ENCODE measurements at regions not wholly inside any gene's neighbourhood (a gene's known extent, or its start where the extent isn't known, plus 50 kb on each side); places are given as distances from the start of the nearest gene placed in this dataset.

GRCh38 chr6:9621276-9621675 is 793.6 kb downstream of the TFAP2A start:
- Histone ChIP-seq H3K36me3 (no peaks in the 10 kb centered on the region), H3K27me3 (no peaks in the 10 kb centered on the region), H3K4me3 (no peak overlapping the region), H3K9me3 (no peaks in the 10 kb centered on the region), H3K4me1 (no peaks in the 10 kb centered on the region), H3K27ac (no peak overlapping the region)
- DNase-seq (no peak), ATAC-seq (no peak)
- intact Hi-C loops (cut with DNase I) = no loop called here
- TF ChIP-seq, protein P1, sequence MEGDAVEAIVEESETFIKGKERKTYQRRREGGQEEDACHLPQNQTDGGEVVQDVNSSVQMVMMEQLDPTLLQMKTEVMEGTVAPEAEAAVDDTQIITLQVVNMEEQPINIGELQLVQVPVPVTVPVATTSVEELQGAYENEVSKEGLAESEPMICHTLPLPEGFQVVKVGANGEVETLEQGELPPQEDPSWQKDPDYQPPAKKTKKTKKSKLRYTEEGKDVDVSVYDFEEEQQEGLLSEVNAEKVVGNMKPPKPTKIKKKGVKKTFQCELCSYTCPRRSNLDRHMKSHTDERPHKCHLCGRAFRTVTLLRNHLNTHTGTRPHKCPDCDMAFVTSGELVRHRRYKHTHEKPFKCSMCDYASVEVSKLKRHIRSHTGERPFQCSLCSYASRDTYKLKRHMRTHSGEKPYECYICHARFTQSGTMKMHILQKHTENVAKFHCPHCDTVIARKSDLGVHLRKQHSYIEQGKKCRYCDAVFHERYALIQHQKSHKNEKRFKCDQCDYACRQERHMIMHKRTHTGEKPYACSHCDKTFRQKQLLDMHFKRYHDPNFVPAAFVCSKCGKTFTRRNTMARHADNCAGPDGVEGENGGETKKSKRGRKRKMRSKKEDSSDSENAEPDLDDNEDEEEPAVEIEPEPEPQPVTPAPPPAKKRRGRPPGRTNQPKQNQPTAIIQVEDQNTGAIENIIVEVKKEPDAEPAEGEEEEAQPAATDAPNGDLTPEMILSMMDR (IDR thresholded peaks at IDR 0.05) = no peak

DNA sequence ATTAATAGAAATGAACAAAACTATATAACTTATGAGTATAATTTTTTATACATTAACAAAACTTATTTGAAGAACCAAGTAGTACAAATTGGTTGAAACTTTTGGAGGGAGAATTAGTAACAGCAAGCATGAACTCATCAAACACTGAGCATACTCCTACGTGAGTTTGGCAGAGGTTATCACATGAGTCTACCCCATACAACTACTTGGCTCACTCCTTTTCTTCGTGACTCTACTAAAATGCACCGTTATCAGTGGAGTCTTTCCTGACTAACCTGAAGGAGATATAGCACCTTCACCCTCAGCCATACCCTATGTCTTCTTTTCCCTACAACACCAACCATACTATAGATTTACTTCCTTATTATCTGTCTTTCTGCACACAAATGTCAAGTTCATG is 794.2 kb downstream of the TFAP2A start:
- Histone ChIP-seq H3K27ac (no peak overlapping the region), H3K4me3 (no peak overlapping the region), H3K36me3 (no peaks in the 10 kb centered on the region), H3K9me3 (no peaks in the 10 kb centered on the region), H3K27me3 (no peaks in the 10 kb centered on the region), H3K4me1 (no peaks in the 10 kb centered on the region)
- TF ChIP-seq, protein P1 (IDR thresholded peaks at IDR 0.05) = no peak
- ATAC-seq = no peak
- intact Hi-C loops (cut with DNase I) = no loop called here
- DNase-seq = no peak

- H3K4me1 ChIP-seq = no peaks in the 10 kb centered on the region
- TF ChIP-seq, protein P1 (IDR thresholded peaks at IDR 0.05) = no peak
- intact Hi-C loops (cut with DNase I) = no loop called here
- no peak overlapping the region for H3K4me3 ChIP-seq
- no peak for DNase-seq
- H3K9me3 ChIP-seq = no peaks in the 10 kb centered on the region
- no peaks in the 10 kb centered on the region for H3K27me3 ChIP-seq
- no peaks in the 10 kb centered on the region for H3K36me3 ChIP-seq
- no peak overlapping the region for H3K27ac ChIP-seq
- no peak for ATAC-seq
Measured at GRCh38 chr6:9620263-9620662, 794.6 kb downstream of the TFAP2A start.

DNA sequence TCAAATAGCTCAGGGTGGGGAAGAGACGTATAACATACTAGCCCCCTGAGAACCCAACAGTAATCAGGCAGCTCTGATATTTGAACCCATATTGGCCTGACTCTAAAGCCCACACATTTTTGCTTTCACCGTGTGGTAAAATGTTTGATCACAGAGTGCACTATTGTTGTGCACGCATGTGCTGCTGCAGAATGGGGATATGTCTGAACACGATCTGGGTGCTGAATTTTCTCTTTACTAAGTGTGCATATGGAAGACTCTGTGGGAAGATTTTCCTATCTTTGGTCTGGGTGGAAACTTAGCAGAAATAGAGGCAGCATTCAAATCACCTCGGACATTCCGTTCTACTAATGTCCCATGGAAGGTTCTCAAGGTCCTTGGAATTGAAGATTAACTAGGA is 800.1 kb downstream of the TFAP2A start:
- Histone ChIP-seq H3K4me3 (no peak overlapping the region), H3K27ac (no peak overlapping the region), H3K9me3 (no peaks in the 10 kb centered on the region), H3K4me1 (no peaks in the 10 kb centered on the region), H3K36me3 (no peaks in the 10 kb centered on the region), H3K27me3 (no peaks in the 10 kb centered on the region)
- DNase-seq (no peak), ATAC-seq (no peak)
- intact Hi-C loops (cut with DNase I) = no loop called here
- TF ChIP-seq, protein P1 (IDR thresholded peaks at IDR 0.05) = no peak

DNA sequence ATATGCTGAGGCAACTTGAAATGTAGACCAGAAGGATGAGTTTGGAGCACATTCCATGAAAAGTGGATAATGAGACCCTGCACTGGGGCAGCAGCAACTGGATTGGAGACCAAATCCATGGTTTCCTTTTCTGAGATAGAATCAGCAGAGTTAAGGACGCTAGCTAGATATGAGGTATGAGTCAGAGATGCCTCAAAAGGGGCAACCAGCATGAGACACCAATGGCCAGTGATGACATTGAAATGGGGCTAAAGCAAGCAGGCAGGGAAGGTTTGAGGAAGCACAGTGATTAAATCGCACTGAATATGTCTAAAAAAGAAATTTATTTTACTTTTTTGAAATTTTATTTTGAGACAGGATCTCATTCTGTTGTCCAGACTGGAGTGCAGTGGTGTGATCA is 802.4 kb downstream of the TFAP2A start:
- ATAC-seq = no peak
- Histone ChIP-seq H3K36me3 (no peaks in the 10 kb centered on the region), H3K4me1 (no peaks in the 10 kb centered on the region), H3K27me3 (no peaks in the 10 kb centered on the region), H3K27ac (no peak overlapping the region), H3K4me3 (no peak overlapping the region), H3K9me3 (no peaks in the 10 kb centered on the region)
- intact Hi-C loops (cut with DNase I) = no loop called here
- TF ChIP-seq, protein P1 (IDR thresholded peaks at IDR 0.05) = no peak
- DNase-seq = no peak

All from upper lobe of right lung (tissue), 1 donor.